Hematopoietic multipotent progenitor cell (in vitro differentiated cells): ENCODE measurements at regions not wholly inside any gene's neighbourhood (a gene's known extent, or its start where the extent isn't known, plus 50 kb on each side); places are given as distances from the start of the nearest gene placed in this dataset.
"Not testable (repeated sequence)": the region's sequence is repeated elsewhere in the genome, so short reads cannot be mapped to it uniquely, and the experiment has no call there.

Experiments used
- DNase-seq, 3 donors: peaks; one replicate each; pipeline ENCODE4 v3.0.0-alpha.2; 2011 to 2015; ENCODE audit warnings: low read depth in 2 of 3, low spot score in 2 of 3

DNA sequence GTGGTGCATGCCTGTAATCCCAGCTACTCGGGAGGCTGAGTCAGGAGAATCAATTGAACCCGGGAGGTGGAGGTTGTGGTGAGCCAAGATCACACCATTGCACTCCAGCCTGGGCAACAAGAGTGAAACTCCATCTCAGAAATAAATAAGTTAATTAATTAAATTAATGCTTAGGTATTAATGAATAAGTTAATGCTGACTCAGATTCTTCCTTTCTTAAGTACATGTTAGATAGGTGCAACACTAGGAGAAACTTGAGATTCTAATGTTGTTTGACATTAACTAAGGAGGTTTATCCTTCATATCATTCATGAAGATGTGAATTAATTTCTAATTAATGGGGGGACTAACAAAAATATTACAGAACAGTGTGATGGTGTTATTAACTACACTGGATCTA, 812.6 kb upstream of the SPRY2 start:
- no peak for DNase-seq

DNA sequence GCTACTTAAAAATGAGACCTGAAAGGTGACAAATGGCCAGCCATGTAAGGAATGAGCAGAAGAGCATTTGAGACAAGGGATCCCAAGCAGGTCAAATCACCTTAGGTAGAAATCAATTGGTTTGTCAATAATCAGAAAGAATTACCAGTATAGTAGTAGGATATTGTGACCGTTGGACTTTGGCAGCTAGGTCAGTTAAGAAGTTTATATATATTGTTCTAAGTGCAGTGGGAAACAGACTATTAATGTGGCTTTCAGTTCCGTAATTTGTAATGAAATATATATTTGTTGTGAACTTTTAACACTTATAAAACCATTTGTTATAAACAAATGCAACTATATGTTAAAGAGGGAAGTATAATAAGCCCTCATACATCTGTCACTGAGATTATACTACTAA, 807.9 kb upstream of the SPRY2 start:
- DNase-seq = no peak

- DNase-seq = not testable (repeated sequence)
Measured at GRCh38 chr13:81146576-81146975, 805.6 kb upstream of the SPRY2 start.

- no peak for DNase-seq
Measured at GRCh38 chr13:81142306-81142999, 801.5 kb upstream of the SPRY2 start.

- no peak for DNase-seq
Measured at GRCh38 chr13:81140675-81141074, 799.7 kb upstream of the SPRY2 start.

DNA sequence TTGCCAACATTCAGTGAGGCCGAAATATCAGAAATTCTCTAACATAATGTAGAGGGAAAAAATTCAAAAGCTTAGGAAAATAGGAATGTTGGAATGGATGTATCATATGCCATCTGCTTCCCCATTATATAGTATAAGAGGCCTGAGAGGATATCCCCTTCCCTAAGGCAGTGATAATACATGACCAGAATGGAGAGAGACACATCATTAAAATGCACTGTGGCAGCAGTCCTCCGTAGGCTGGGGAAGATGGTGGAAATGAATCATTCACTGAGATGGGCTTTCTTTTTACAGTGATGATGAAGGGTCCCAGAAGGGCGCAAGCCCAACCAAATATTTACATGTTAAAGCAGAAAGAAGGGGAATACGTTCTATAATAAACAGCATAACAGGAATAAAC, 799.1 kb upstream of the SPRY2 start:
- no peak for DNase-seq

- no peak for DNase-seq
Measured at GRCh38 chr13:81138353-81138980, 797.5 kb upstream of the SPRY2 start.

DNA sequence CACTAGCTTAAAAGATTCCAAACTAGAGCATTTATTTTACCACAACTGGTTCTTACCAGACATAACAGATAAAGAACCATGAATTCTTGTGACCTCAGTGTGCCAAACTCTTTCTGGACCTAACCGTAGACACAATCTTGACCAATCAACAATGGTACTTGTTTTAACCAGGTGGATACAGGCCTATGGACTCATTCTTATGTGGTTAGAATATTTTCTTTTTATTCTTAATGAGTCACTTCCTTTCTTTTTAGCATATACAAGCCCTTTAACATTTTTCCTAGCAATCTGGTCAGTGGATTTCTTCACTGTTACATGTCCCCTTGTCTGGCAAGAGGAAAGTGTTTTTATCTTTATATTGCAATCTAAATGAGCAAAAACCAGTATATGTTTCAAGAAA, 792.1 kb upstream of the SPRY2 start:
- DNase-seq = no peak

- no peak for DNase-seq
Measured at GRCh38 chr13:81117416-81117815, 776.5 kb upstream of the SPRY2 start.

GRCh38 chr13:81116461-81117282, 775.7 kb upstream of the SPRY2 start:
- DNase-seq = no peak

DNA sequence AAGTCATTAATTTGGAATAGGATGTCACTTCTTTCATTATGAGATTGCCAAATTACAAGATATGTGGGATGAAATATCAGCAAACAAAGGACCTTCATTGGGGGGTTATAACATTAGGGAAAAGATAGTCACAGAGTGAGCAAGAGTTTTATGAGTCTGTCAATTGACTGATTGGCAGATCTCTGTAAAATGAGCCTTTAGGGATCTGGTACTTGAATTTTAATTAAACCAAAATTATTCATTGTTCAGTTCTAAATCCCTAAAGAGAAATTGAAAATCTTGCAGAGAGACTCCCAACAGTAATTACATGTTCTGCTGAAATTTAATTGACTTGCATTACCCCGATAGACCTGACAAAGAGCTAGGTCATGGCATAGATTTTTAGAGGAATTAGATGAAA, 768.1 kb upstream of the SPRY2 start:
- DNase-seq = no peak

- no peak for DNase-seq
Measured at GRCh38 chr13:81106348-81106747, 765.4 kb upstream of the SPRY2 start.

DNA sequence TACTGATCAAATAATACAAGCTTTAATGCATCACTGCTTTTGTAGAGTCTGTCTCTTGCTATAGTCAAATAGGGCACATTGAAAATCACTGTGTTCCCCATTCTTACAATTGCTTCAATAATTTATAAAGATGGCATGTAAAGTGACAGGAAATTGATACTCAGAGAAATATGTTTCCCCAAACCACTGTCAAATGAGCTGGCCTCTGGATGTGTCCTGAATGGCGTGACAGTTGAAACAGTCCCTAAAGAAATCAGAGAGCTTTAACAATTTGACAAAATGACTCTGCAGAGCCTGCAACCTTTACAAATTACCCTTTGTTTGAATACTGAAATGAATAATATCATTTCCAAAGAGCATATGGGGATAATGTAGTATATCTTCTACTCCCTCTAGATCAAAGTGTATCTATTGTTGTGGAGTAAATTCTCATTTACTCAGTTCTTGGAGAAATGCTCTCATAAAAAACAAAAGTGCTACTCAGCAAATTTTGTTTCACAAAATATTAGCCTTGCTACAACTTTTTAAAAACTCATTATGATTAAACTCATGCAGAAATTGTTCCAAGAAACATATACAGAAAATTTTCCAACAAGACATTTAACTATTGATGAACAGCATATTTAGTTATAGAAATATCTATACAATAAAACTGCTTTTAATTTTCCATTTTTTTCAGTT, 763.2 kb upstream of the SPRY2 start:
- no peak for DNase-seq

- DNase-seq = not testable (repeated sequence)
Measured at GRCh38 chr13:81102066-81102465, 761.1 kb upstream of the SPRY2 start.

- no peak for DNase-seq
Measured at GRCh38 chr13:81089371-81090157, 748.6 kb upstream of the SPRY2 start.

DNA sequence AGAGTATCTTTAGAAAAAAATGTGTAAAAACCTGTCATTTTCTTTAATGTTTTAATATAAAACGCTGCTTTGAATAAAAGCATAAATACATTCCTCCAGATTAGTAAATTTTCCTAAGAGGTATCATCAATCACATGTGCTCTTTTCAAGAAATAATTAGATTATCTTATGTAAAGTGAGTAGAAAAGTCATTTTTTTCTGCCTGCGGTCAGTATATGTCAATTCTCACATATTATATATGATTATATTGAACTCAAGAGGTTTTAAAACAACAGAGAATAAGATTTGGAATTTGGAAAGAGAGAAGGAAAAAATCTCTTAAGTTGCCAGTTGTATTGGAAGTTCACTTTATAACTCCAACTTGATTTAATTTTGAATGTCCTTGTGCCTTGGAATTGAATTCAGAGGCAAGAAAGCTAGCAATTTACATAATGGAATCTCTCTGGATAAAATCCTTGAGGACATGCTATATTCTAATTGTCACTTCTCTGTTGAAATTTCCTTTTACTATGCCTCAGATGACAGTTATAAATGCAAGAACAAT, 740.1 kb upstream of the SPRY2 start:
- no peak for DNase-seq

GRCh38 chr13:81078048-81078447, 737.1 kb upstream of the SPRY2 start:
- no peak for DNase-seq

DNA sequence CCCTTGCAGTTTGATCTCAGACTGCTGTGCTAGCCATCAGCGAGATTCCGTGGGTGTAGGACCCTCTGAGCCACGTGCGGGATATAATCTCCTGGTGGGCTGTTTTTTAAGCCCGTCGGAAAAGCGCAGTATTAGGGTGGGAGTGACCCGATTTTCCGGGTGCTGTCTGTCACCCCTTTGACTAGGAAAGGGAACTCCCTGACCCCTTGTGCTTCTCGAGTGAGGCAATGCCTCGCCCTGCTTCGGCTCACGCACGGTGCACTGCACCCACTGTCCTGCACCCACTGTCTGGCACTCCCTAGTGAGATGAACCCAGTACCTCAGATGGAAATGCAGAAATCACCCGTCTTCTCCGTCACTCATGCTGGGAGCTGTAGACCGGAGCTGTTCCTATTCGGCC, 728.9 kb upstream of the SPRY2 start:
- DNase-seq = not testable (repeated sequence)

DNA sequence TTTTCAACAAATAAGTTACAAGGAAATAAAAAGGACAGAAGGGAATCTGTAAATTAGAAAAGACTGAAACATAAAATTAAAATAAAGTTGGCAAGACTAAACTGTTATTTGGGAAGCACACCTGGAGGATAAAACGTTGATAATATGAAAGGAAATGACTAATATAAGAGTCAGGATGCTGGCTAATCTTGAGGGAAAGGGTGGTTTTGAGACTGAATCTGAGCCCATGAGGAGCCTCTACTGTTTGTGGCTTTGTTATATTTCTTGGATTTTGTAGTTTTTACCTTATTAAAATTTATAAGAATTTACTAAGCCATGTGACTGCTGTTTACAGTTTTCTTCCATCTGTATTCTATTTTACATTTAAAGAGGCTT, 718.0 kb upstream of the SPRY2 start:
- no peak for DNase-seq

GRCh38 chr13:81058211-81058915, 717.4 kb upstream of the SPRY2 start:
- DNase-seq = no peak
